IMR-90 (cell line): ENCODE measurements at regions not wholly inside any gene's neighbourhood (a gene's known extent, or its start where the extent isn't known, plus 50 kb on each side); places are given as distances from the start of the nearest gene placed in this dataset.

Source experiments
- ATAC-seq: fragments of 200-7000 bp; cut with Tn5 transposase; 2 replicates; pipeline ENCODE4 v1.9.1; 2020; ENCODE audit warnings: low read depth, mild to moderate bottlenecking, moderate library complexity
- BruUV-seq: library from RNA; stranded (reverse); fragments of 400-500 nt; replicated peaks from 2 replicates; lab custom pipeline; 2021; lab: Mats Ljungman, UMichigan
- CTCF ChIA-PET: fragments of 300-600 bp; formaldehyde crosslinking; extraction: SDS; loops from one replicate; lab custom pipeline; 2021; ENCODE audit warnings: antibody characterized with exemption; lab: Yijun Ruan, JAX
- POLR2A ChIA-PET: fragments of 300-600 bp; sonication (Branson Sonifier 250); formaldehyde crosslinking; loops from one replicate; lab custom pipeline; 2022; ENCODE audit warnings: antibody characterized with exemption; ENCODE audit not compliant: unreplicated experiment; lab: Charles Lee
- DNase-seq: peaks from one replicate; pipeline ENCODE4 v3.0.0; 2013
- H2AFZ ChIP-seq: replicated peaks from 2 replicates; pipeline ENCODE3; 2013; ENCODE audit warnings: low read length, mild to moderate bottlenecking; ENCODE audit not compliant: poor library complexity
- H2AK5ac ChIP-seq: 2 replicates; pipeline ENCODE4 v1.6.1; 2013; ENCODE audit warnings: low read depth, low read length, inconsistent platforms
- H2AK9ac ChIP-seq: replicated peaks from 2 replicates; pipeline ENCODE3; 2013; ENCODE audit warnings: mild to moderate bottlenecking, low read depth, low read length, moderate library complexity; ENCODE audit not compliant: poor library complexity
- H2BK120ac ChIP-seq: 2 replicates; pipeline ENCODE4 v1.6.1; 2013; ENCODE audit warnings: low read depth, low read length, inconsistent platforms
- H2BK15ac ChIP-seq: 3 replicates; pipeline ENCODE4 v1.6.1; 2013; ENCODE audit warnings: low read depth, low read length, inconsistent platforms
- H2BK20ac ChIP-seq: 2 replicates; pipeline ENCODE4 v1.6.1; 2013; ENCODE audit warnings: low read depth, mild to moderate bottlenecking, inconsistent platforms, low read length, moderate library complexity
- H2BK5ac ChIP-seq: 2 replicates; pipeline ENCODE4 v1.6.1; 2013; ENCODE audit warnings: mild to moderate bottlenecking, low read depth, low read length, inconsistent platforms; ENCODE audit not compliant: poor library complexity, severe bottlenecking
- H3K14ac ChIP-seq: replicated peaks from 2 replicates; pipeline ENCODE4 v1.6.1; 2013; ENCODE audit warnings: low read depth, low read length, inconsistent platforms
- H3K18ac ChIP-seq: 2 replicates; pipeline ENCODE4 v1.6.1; 2013; ENCODE audit warnings: low read depth, low read length, control low read depth
- H3K23ac ChIP-seq: 2 replicates; pipeline ENCODE4 v1.6.1; 2013; ENCODE audit warnings: low read depth, low read length, inconsistent platforms
- H3K27ac ChIP-seq: 2 replicates; pipeline ENCODE4 v1.5.1; 2013; ENCODE audit warnings: mild to moderate bottlenecking, control low read depth, low read length; ENCODE audit not compliant: insufficient read depth
- H3K27me3 ChIP-seq: 2 replicates; pipeline ENCODE4 v1.6.1; 2013; ENCODE audit warnings: low read length; ENCODE audit not compliant: control insufficient read depth, insufficient read depth
- H3K36me3 ChIP-seq: 2 replicates; pipeline ENCODE4 v1.6.1; 2013; ENCODE audit warnings: low read length, mixed read lengths; ENCODE audit not compliant: control insufficient read depth, insufficient read depth
- H3K4ac ChIP-seq: 2 replicates; pipeline ENCODE4 v1.6.1; 2013; ENCODE audit warnings: low read depth, low read length, inconsistent platforms
- H3K4me1 ChIP-seq: 2 replicates; pipeline ENCODE4 v1.6.1; 2013; ENCODE audit warnings: low read length, mixed read lengths; ENCODE audit not compliant: control insufficient read depth, insufficient read depth
- H3K4me2 ChIP-seq: 2 replicates; pipeline ENCODE4 v1.6.1; 2013; ENCODE audit warnings: low read depth, mild to moderate bottlenecking, control low read depth, low read length, moderate library complexity
- H3K4me3 ChIP-seq: 2 replicates; pipeline ENCODE4 v1.5.1; 2013; ENCODE audit warnings: low read depth, mild to moderate bottlenecking, control low read depth, low read length, moderate library complexity; ENCODE audit not compliant: insufficient read depth
- H3K56ac ChIP-seq: 2 replicates; pipeline ENCODE4 v1.6.1; 2013; ENCODE audit warnings: low read length, inconsistent platforms; ENCODE audit not compliant: insufficient read depth; ENCODE audit errors: extremely low read depth
- H3K79me1 ChIP-seq, 2 experiments: 2 replicates each; pipeline ENCODE4 v1.6.1; 2013; ENCODE audit warnings: low read length in 2 of 2, inconsistent platforms in 1 of 2, low read depth in 1 of 2
- H3K9ac ChIP-seq: 2 replicates; pipeline ENCODE4 v1.6.1; 2013; ENCODE audit warnings: low read depth, low read length, control low read depth
- H3K9me1 ChIP-seq: 2 replicates; pipeline ENCODE4 v1.6.1; 2013; ENCODE audit warnings: low read length, inconsistent platforms; ENCODE audit not compliant: insufficient read depth
- H3K9me3 ChIP-seq: 2 replicates; pipeline ENCODE4 v1.6.1; 2013; ENCODE audit warnings: low read length; ENCODE audit not compliant: control insufficient read depth, insufficient read depth
- H4K20me1 ChIP-seq: 2 replicates; pipeline ENCODE4 v1.6.1; 2013; ENCODE audit warnings: low read length, inconsistent platforms; ENCODE audit not compliant: insufficient read depth
- H4K5ac ChIP-seq: 2 replicates; pipeline ENCODE4 v1.6.1; 2013; ENCODE audit warnings: mild to moderate bottlenecking, low read depth, low read length, control low read depth
- H4K8ac ChIP-seq, 2 experiments: 2 replicates each; pipeline ENCODE4 v1.6.1; 2013; ENCODE audit warnings: low read depth in 2 of 2, low read length in 2 of 2, control low read depth in 1 of 2, inconsistent platforms in 1 of 2
- H4K91ac ChIP-seq: 2 replicates; pipeline ENCODE4 v1.6.1; 2013; ENCODE audit warnings: low read depth, low read length, inconsistent platforms; ENCODE audit not compliant: insufficient read depth
- BHLHE40 ChIP-seq: fragments of 150-350 bp; IDR thresholded peaks from 2 replicates; pipeline ENCODE4 v1.6.1; 2016; ENCODE audit warnings: mild to moderate bottlenecking, low read depth, low read length
- CEBPB ChIP-seq: IDR thresholded peaks from 2 replicates; pipeline ENCODE4 v1.6.1; 2012; ENCODE audit warnings: low read depth, low read length, improper control_type of control experiment
- CHD1 ChIP-seq: IDR thresholded peaks from 2 replicates; pipeline ENCODE4 v1.6.1; 2012; ENCODE audit warnings: low read depth, low read length, improper control_type of control experiment
- CTCF ChIP-seq: conservative IDR thresholded peaks from 2 replicates; pipeline ENCODE4 v1.5.1; 2012; ENCODE audit warnings: mild to moderate bottlenecking, low read depth, low read length, improper control_type of control experiment
- ELK1 ChIP-seq: fragments of 150-350 bp; IDR thresholded peaks from 2 replicates; pipeline ENCODE4 v1.6.1; 2016; ENCODE audit warnings: low read depth, mild to moderate bottlenecking, low read length, moderate library complexity, borderline replicate concordance
- FOS ChIP-seq: fragments of 150-350 bp; IDR thresholded peaks from 2 replicates; pipeline ENCODE4 v1.6.1; 2016; ENCODE audit warnings: low read depth, low read length
- MAFK ChIP-seq: IDR thresholded peaks from 2 replicates; pipeline ENCODE4 v1.6.1; 2012; ENCODE audit warnings: low read depth, low read length, improper control_type of control experiment
- MAZ ChIP-seq: IDR thresholded peaks from 2 replicates; pipeline ENCODE4 v1.6.1; 2012; ENCODE audit warnings: low read depth, mild to moderate bottlenecking, low read length, improper control_type of control experiment, moderate library complexity, borderline replicate concordance
- MXI1 ChIP-seq: IDR thresholded peaks from 2 replicates; pipeline ENCODE4 v1.6.1; 2012; ENCODE audit warnings: low read depth, mild to moderate bottlenecking, low read length, moderate library complexity, borderline replicate concordance
- NFE2L2 ChIP-seq: fragments of 150-350 bp; IDR thresholded peaks from 2 replicates; pipeline ENCODE4 v1.6.1; 2016; ENCODE audit warnings: low read depth, mild to moderate bottlenecking, low read length
- RAD21 ChIP-seq: IDR thresholded peaks from 2 replicates; pipeline ENCODE4 v1.6.1; 2012; ENCODE audit warnings: low read length, improper control_type of control experiment
- RCOR1 ChIP-seq: IDR thresholded peaks from 2 replicates; pipeline ENCODE4 v1.6.1; 2012; ENCODE audit warnings: mild to moderate bottlenecking, low read length, improper control_type of control experiment; ENCODE audit not compliant: insufficient replicate concordance
- RFX5 ChIP-seq: IDR thresholded peaks from 2 replicates; pipeline ENCODE4 v1.8.0; 2012; ENCODE audit warnings: low read depth, mild to moderate bottlenecking, low read length, moderate library complexity
- SMC3 ChIP-seq: fragments of 150-350 bp; IDR thresholded peaks from 2 replicates; pipeline ENCODE4 v1.6.1; 2016; ENCODE audit warnings: low read depth, mild to moderate bottlenecking, antibody characterized with exemption, low read length, moderate library complexity
- USF2 ChIP-seq: fragments of 150-350 bp; IDR thresholded peaks from 2 replicates; pipeline ENCODE4 v1.6.1; 2017; ENCODE audit warnings: mild to moderate bottlenecking, antibody characterized with exemption, low read length, low read depth
- WGBS, 2 experiments: methylation state at CpG; one replicate each; pipeline versions ENCODE4 v1.1.5 to v1.1.7; 2013; ENCODE audit warnings: missing lambda C conversion rate in 2 of 2; ENCODE audit not compliant: insufficient read length in 1 of 2; ENCODE audit errors: extremely low coverage in 2 of 2; 5-methylcytosine and 5-hydroxymethylcytosine counted together
- dilution Hi-C: fragments of 300-500 bp; cut with HindIII; formaldehyde crosslinking; loops from one replicate; pipeline ENCODE4 v1.14.3; 2018; ENCODE audit warnings: low sequenced_read_pairs; ENCODE audit not compliant: unreplicated experiment
- in situ Hi-C: fragments of 300-500 bp; cut with MboI; formaldehyde crosslinking; loops from 3 replicates; pipeline ENCODE4 v1.14.3; 2019; ENCODE audit warnings: low sequenced_read_pairs, inconsistent platforms, mixed read lengths
- intact Hi-C: fragments of 100-400 bp; cut with micrococcal nuclease; formaldehyde crosslinking; loops from 2 replicates; pipeline ENCODE4 v1.10.0; 2022

- H3K18ac ChIP-seq = no peak overlapping the region
- no peak overlapping the region for H3K9ac ChIP-seq
- H3K23ac ChIP-seq = no peak overlapping the region
- H3K27ac ChIP-seq = no peak overlapping the region
- no peak overlapping the region for H2AK9ac ChIP-seq
- H3K14ac ChIP-seq = no peak overlapping the region
- intact Hi-C loops (no loop called here), dilution Hi-C loops (no loop called here), in situ Hi-C loops (no loop called here)
- no peak overlapping the region for H2BK120ac ChIP-seq
- H3K4me1 ChIP-seq = no peaks in the 10 kb centered on the region
- no peak overlapping the region for H2BK15ac ChIP-seq
- DNase-seq (no peak), ATAC-seq (no peak)
- H2AFZ ChIP-seq = no peak overlapping the region
- H2AK5ac ChIP-seq = no peak overlapping the region
- no peaks in the 10 kb centered on the region for H3K9me1 ChIP-seq
- TF ChIP-seq CEBPB = no peak
- TF ChIP-seq MAZ = no peak
- TF ChIP-seq CHD1 = no peak
- TF ChIP-seq MAFK = no peak
- no peak for TF ChIP-seq SMC3
- no peak for TF ChIP-seq MXI1
- TF ChIP-seq FOS = no peak
- TF ChIP-seq BHLHE40 = no peak
- TF ChIP-seq RAD21 = no peak
- TF ChIP-seq RFX5 = no peak
- TF ChIP-seq RCOR1 = no peak
- TF ChIP-seq USF2 = no peak
- TF ChIP-seq ELK1 = no peak
- TF ChIP-seq CTCF = no peak
- no peak for TF ChIP-seq NFE2L2
- no peak overlapping the region for H3K56ac ChIP-seq
- H4K8ac ChIP-seq = no peak overlapping the region
- no peaks in the 10 kb centered on the region for H3K9me3 ChIP-seq
- POLR2A ChIA-PET = no interaction called here
- H3K4me3 ChIP-seq = no peak overlapping the region
- CTCF ChIA-PET = no interaction called here
- H4K91ac ChIP-seq = no peak overlapping the region
- no TSS peak for BruUV-seq
- H3K4ac ChIP-seq = no peak overlapping the region
- H4K5ac ChIP-seq = no peak overlapping the region
- WGBS, 2 experiments = 58% methylated on average over 2 of the region's 6 CpGs; no CpG with 5 or more reads in 1 of the 2 experiments
- H3K79me1 ChIP-seq = no peaks in the 10 kb centered on the region
- no peak overlapping the region for H3K4me2 ChIP-seq
- no peak overlapping the region for H2BK20ac ChIP-seq
- no peaks in the 10 kb centered on the region for H4K20me1 ChIP-seq
- no peaks in the 10 kb centered on the region for H3K36me3 ChIP-seq
- H2BK5ac ChIP-seq = no peak overlapping the region
- H3K27me3 ChIP-seq = peaks cover 20% of the 10 kb centered on the region
Measured at GRCh38 chr5:159403906-159404681, 73.8 kb upstream of the IL12B start.
